Calu3 (cell line): ENCODE measurements at regions not wholly inside any gene's neighbourhood (a gene's known extent, or its start where the extent isn't known, plus 50 kb on each side); places are given as distances from the start of the nearest gene placed in this dataset.
A peak's percentile ranks its signal among the peaks of the same experiment; 100 is the strongest.

Source experiments
- BruUV-seq: library from RNA; stranded (reverse); fragments of 400-500 nt; replicated peaks from 2 replicates; lab custom pipeline; 2021; lab: Mats Ljungman, UMichigan
- CTCF ChIA-PET: fragments of 300-600 bp; sonication (Branson Sonifier 250); formaldehyde crosslinking; loops from one replicate; lab custom pipeline; 2022; ENCODE audit warnings: antibody characterized with exemption; lab: Charles Lee
- DNase-seq: peaks from one replicate; pipeline ENCODE4 v3.0.0; 2022
- H3K27ac Mint-ChIP-seq: one replicate; pipeline ENCODE4 v1.8.0; 2022; ENCODE audit warnings: mixed read lengths; ENCODE audit not compliant: unreplicated experiment
- H3K27me3 Mint-ChIP-seq: one replicate; pipeline ENCODE4 v1.8.0; 2022; ENCODE audit warnings: mixed read lengths; ENCODE audit not compliant: unreplicated experiment
- H3K36me3 Mint-ChIP-seq: one replicate; pipeline ENCODE4 v1.8.0; 2022; ENCODE audit warnings: mild to moderate bottlenecking, moderate library complexity, mixed read lengths; ENCODE audit not compliant: insufficient read depth, unreplicated experiment
- H3K4me1 Mint-ChIP-seq: one replicate; pipeline ENCODE4 v1.8.0; 2022; ENCODE audit warnings: mild to moderate bottlenecking, low read depth, mixed read lengths; ENCODE audit not compliant: unreplicated experiment
- H3K4me3 Mint-ChIP-seq: one replicate; pipeline ENCODE4 v1.8.0; 2022; ENCODE audit warnings: mild to moderate bottlenecking, low read depth, moderate library complexity, mixed read lengths; ENCODE audit not compliant: unreplicated experiment
- H3K9me3 Mint-ChIP-seq: one replicate; pipeline ENCODE4 v1.8.0; 2022; ENCODE audit warnings: low read depth, mixed read lengths; ENCODE audit not compliant: unreplicated experiment
- intact Hi-C: fragments of 100-400 bp; cut with micrococcal nuclease; formaldehyde crosslinking; loops from one replicate; pipeline ENCODE4 v1.10.0; 2022; ENCODE audit not compliant: unreplicated experiment
- TF ChIP-seq, protein P1 (sequence below): fragments of 200-600 bp; IDR thresholded peaks from one replicate; pipeline ENCODE4 v1.8.0; 2022; ENCODE audit warnings: antibody characterized with exemption; ENCODE audit not compliant: unreplicated experiment

DNA sequence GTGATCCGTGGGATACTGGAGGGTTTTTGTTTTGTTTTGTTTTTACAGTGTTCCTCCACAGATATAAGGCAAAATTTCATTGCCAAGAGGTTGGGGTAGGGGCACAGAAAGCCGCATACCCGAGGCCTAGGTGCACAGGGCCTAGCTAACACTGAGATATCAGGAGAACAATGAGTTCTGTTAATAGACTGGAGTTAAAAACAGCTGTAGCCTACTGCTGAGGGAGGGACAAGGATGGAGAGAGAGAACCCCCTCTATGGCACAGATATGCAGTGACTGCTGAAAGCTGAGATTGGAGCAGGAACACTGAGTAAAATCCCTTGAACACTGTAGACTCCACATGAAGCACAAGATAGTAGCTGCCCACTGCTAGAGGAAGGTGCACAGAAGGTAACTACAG, 53.1 kb upstream of the MAP3K13 start:
- Mint-ChIP-seq H3K4me3 (no peak overlapping the region), H3K4me1 (peaks cover 35% of the 10 kb centered on the region), H3K27ac (peak overlapping the region; percentile 74), H3K9me3 (peaks cover 14% of the 10 kb centered on the region), H3K27me3 (no peaks in the 10 kb centered on the region), H3K36me3 (peaks cover 29% of the 10 kb centered on the region)
- intact Hi-C loops = loop anchor here (2.0 kb wide), 1 partner anchor 27 kb away; no protein-coding TSS in a partner anchor
- CTCF ChIA-PET = interaction anchor here (0.7 to 1.1 kb wide), 2 partner anchors 60 to 98 kb away, joined by 3 to 4 read pairs; no protein-coding TSS in a partner anchor
- DNase-seq = no peak
- TF ChIP-seq, protein P1, sequence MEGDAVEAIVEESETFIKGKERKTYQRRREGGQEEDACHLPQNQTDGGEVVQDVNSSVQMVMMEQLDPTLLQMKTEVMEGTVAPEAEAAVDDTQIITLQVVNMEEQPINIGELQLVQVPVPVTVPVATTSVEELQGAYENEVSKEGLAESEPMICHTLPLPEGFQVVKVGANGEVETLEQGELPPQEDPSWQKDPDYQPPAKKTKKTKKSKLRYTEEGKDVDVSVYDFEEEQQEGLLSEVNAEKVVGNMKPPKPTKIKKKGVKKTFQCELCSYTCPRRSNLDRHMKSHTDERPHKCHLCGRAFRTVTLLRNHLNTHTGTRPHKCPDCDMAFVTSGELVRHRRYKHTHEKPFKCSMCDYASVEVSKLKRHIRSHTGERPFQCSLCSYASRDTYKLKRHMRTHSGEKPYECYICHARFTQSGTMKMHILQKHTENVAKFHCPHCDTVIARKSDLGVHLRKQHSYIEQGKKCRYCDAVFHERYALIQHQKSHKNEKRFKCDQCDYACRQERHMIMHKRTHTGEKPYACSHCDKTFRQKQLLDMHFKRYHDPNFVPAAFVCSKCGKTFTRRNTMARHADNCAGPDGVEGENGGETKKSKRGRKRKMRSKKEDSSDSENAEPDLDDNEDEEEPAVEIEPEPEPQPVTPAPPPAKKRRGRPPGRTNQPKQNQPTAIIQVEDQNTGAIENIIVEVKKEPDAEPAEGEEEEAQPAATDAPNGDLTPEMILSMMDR = no peak
- BruUV-seq = no TSS peak

DNA sequence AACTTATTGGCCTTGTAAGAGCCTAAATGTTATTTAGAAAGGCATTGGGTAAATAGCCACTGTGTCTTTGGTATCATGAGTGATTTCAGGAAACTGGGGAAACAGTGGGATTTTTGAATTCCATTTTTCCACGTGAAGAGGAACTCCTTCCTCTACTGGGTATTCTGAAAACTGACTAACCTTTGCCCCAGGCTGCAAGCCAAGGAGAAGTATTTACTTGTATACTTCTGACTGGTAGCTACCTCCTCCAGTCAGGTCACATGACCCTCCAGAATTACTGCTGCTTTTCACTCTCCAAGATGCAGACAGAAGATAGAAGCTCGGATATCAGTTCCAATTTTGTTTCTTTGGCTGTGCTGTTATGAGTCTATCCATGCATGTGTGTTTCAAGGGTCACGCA, 50.9 kb upstream of the MAP3K13 start:
- peaks cover 14% of the 10 kb centered on the region for H3K9me3 Mint-ChIP-seq
- intact Hi-C loops = no loop called here
- no TSS peak for BruUV-seq
- H3K27ac Mint-ChIP-seq = no peak overlapping the region
- no peaks in the 10 kb centered on the region for H3K27me3 Mint-ChIP-seq
- peaks cover 50% of the 10 kb centered on the region for H3K4me1 Mint-ChIP-seq
- no peak for DNase-seq
- TF ChIP-seq, protein P1 = no peak
- H3K4me3 Mint-ChIP-seq = no peak overlapping the region
- CTCF ChIA-PET = no interaction called here
- peaks cover 31% of the 10 kb centered on the region for H3K36me3 Mint-ChIP-seq
